Upper lobe of left lung (tissue), 6 donors: ENCODE measurements at regions not wholly inside any gene's neighbourhood (a gene's known extent, or its start where the extent isn't known, plus 50 kb on each side); places are given as distances from the start of the nearest gene placed in this dataset.

ENCODE experiments used
- ATAC-seq, 2 donors: fragments of 200-7000 bp; cut with Tn5 transposase; one replicate each; pipeline ENCODE4 v1.9.1; 2022; ENCODE audit warnings: mild to moderate bottlenecking in 2 of 2, moderate library complexity in 2 of 2; ENCODE audit not compliant: low FRiP score in 2 of 2
- DNase-seq, 2 donors: peaks; one replicate each; pipeline ENCODE4 v3.0.0-alpha.2; 2019 to 2020
- H3K27ac ChIP-seq, 4 donors: fragments of 200-600 bp; sonication (generic); one replicate each; pipeline ENCODE4 v1.5.1; 2016 to 2019
- H3K27me3 ChIP-seq, 4 donors: fragments of 200-600 bp; sonication (generic); one replicate each; pipeline ENCODE4 v1.5.1; 2017 to 2019
- H3K36me3 ChIP-seq, 4 donors: fragments of 200-600 bp; sonication (generic); one replicate each; pipeline ENCODE4 v1.5.1; 2016 to 2019
- H3K4me1 ChIP-seq, 4 donors: fragments of 200-600 bp; sonication (generic); one replicate each; pipeline ENCODE4 v1.5.1; 2018 to 2019
- H3K4me3 ChIP-seq, 4 donors: fragments of 200-600 bp; sonication (generic); one replicate each; pipeline ENCODE4 v1.5.1; 2017 to 2019; ENCODE audit warnings: mild to moderate bottlenecking in 2 of 4, moderate library complexity in 1 of 4
- H3K9me3 ChIP-seq, 4 donors: fragments of 200-600 bp; sonication (generic); one replicate each; pipeline ENCODE4 v1.5.1; 2018 to 2019
- EP300 ChIP-seq, 4 donors: sonication (generic); formaldehyde crosslinking; IDR thresholded peaks; one replicate each; pipeline ENCODE4 v1.5.1; 2017; ENCODE audit warnings: antibody characterized with exemption in 4 of 4, control low read depth in 2 of 4
- POLR2A ChIP-seq, 4 donors: fragments of 450-650 bp; IDR thresholded peaks; one replicate each; pipeline ENCODE4 v1.5.1; 2016 to 2017; ENCODE audit warnings: antibody characterized with exemption in 4 of 4, mild to moderate bottlenecking in 2 of 4
- POLR2AphosphoS5 ChIP-seq, 2 donors: sonication (generic); formaldehyde crosslinking; IDR thresholded peaks; one replicate each; pipeline ENCODE4 v1.5.1; 2017; ENCODE audit warnings: antibody characterized with exemption in 2 of 2
- WGBS, 2 donors: methylation state at CpG; one replicate each; pipeline ENCODE4 v1.1.5; 2017 to 2018; 5-methylcytosine and 5-hydroxymethylcytosine counted together
- TF ChIP-seq, protein P1 (sequence below), 6 experiments: fragments of 450-650 bp in 4 of 6; fragments of 200-600 bp in 2 of 6; sonication (generic) in 2 of 6; IDR thresholded peaks; one replicate each; pipeline ENCODE4 v1.5.1; 2016 to 2019; ENCODE audit warnings: antibody characterized with exemption in 6 of 6
- donor health status: DM: no; HTN: no; CAD: no; lungs with moderate emphysema.
- donor health status: DM: no; HTN: yes; CAD: no; lungs with severe emphysema.

DNA sequence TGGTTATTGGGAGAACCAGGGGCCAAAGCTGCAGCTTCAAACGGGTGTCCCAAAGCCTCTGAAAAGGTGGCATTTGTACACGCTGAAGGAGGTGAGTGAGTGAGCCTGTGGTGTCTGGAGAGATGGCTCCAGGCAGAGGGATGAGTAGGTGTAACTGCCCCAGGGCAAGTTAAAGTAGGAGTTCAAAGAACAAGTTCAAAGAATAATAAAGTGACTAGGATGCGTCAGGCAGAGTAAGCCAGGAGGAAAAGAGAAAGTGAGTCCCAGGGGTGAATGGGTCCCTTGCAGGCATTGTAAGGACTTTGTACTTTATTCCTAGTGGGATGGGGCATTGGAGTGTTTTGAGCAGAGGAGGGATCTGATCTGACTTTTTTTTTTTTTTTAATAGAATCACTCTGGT, 201.4 kb upstream of the PWP1 start:
- H3K36me3 ChIP-seq = no peaks in the 10 kb centered on the region
- H3K4me3 ChIP-seq = no peak overlapping the region
- H3K27ac ChIP-seq = no peak overlapping the region
- H3K4me1 ChIP-seq = peaks cover 0 to 8% (median 2%) of the 10 kb centered on the region in 4 donors
- H3K9me3 ChIP-seq = no peaks in the 10 kb centered on the region
- WGBS, 2 donors = 86 to 89% methylated on average over 3 of the region's 3 CpGs
- DNase-seq = no peak
- no peak for ATAC-seq
- TF ChIP-seq, protein P1, sequence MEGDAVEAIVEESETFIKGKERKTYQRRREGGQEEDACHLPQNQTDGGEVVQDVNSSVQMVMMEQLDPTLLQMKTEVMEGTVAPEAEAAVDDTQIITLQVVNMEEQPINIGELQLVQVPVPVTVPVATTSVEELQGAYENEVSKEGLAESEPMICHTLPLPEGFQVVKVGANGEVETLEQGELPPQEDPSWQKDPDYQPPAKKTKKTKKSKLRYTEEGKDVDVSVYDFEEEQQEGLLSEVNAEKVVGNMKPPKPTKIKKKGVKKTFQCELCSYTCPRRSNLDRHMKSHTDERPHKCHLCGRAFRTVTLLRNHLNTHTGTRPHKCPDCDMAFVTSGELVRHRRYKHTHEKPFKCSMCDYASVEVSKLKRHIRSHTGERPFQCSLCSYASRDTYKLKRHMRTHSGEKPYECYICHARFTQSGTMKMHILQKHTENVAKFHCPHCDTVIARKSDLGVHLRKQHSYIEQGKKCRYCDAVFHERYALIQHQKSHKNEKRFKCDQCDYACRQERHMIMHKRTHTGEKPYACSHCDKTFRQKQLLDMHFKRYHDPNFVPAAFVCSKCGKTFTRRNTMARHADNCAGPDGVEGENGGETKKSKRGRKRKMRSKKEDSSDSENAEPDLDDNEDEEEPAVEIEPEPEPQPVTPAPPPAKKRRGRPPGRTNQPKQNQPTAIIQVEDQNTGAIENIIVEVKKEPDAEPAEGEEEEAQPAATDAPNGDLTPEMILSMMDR (IDR thresholded peaks at IDR 0.05) = no peak
- TF ChIP-seq POLR2A (IDR thresholded peaks at IDR 0.05) (no peak), POLR2AphosphoS5 (IDR thresholded peaks at IDR 0.05) (no peak), EP300 (IDR thresholded peaks at IDR 0.05) (no peak)
- H3K27me3 ChIP-seq = no peaks in the 10 kb centered on the region

DNA sequence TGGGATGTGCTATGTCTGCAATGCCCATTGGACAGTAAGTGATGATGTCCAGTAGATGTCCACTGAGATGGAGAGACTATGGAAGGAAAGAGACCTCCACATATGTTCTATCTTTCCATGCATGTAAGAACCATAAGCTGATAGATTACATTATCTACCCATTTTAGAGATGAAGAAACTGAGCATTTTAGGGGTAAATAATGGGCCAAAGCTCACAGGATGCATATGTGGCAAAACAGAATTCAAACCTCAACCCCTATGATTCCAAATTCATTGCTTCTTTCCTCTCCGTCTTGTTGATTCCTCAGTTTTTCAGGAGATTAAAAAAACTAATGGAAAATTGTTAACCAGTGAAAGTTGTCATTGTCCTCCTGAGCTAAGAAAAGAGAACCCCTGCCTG, 200.7 kb upstream of the PWP1 start:
- TF ChIP-seq, protein P1 (IDR thresholded peaks at IDR 0.05) = no peak
- TF ChIP-seq EP300 (IDR thresholded peaks at IDR 0.05) (no peak), POLR2A (IDR thresholded peaks at IDR 0.05) (no peak), POLR2AphosphoS5 (IDR thresholded peaks at IDR 0.05) (no peak)
- Histone ChIP-seq H3K27ac (no peak overlapping the region), H3K4me1 (peaks cover 0 to 8% (median 2%) of the 10 kb centered on the region in 4 donors), H3K27me3 (no peaks in the 10 kb centered on the region), H3K9me3 (no peaks in the 10 kb centered on the region), H3K4me3 (no peak overlapping the region), H3K36me3 (no peaks in the 10 kb centered on the region)
- ATAC-seq (no peak), DNase-seq (no peak)
- 90 to 95% methylated on average over 1 of the region's 1 CpG for WGBS, 2 donors

DNA sequence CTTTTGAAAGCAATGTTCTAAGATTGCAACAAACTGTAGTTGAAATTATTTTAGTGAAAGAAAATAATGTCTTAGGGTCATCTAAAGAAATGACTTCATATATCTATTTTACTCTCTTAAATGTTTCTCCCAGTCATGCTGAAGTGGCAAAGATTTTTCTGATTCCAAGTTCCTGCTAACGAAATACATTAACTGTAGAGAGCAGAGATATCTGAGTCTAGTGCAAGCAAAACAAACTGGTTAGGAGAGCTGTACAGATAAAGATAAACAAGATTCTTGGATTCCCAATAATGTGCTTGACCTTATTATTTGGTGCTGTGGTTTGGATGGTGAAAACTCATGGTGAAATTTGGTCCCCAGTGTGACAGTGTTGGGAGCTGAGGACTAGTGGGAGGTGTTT, 199.9 kb upstream of the PWP1 start:
- no peak for DNase-seq
- Histone ChIP-seq H3K27me3 (no peaks in the 10 kb centered on the region), H3K36me3 (no peaks in the 10 kb centered on the region), H3K9me3 (no peaks in the 10 kb centered on the region), H3K4me1 (peaks cover 0 to 8% (median 2%) of the 10 kb centered on the region in 4 donors), H3K4me3 (no peak overlapping the region), H3K27ac (no peak overlapping the region)
- no peak for ATAC-seq
- TF ChIP-seq POLR2AphosphoS5 (IDR thresholded peaks at IDR 0.05) (no peak), EP300 (IDR thresholded peaks at IDR 0.05) (no peak), POLR2A (IDR thresholded peaks at IDR 0.05) (no peak)
- TF ChIP-seq, protein P1 (IDR thresholded peaks at IDR 0.05) = no peak
- WGBS, 2 donors = 32 to 40% methylated on average over 1 of the region's 1 CpG

DNA sequence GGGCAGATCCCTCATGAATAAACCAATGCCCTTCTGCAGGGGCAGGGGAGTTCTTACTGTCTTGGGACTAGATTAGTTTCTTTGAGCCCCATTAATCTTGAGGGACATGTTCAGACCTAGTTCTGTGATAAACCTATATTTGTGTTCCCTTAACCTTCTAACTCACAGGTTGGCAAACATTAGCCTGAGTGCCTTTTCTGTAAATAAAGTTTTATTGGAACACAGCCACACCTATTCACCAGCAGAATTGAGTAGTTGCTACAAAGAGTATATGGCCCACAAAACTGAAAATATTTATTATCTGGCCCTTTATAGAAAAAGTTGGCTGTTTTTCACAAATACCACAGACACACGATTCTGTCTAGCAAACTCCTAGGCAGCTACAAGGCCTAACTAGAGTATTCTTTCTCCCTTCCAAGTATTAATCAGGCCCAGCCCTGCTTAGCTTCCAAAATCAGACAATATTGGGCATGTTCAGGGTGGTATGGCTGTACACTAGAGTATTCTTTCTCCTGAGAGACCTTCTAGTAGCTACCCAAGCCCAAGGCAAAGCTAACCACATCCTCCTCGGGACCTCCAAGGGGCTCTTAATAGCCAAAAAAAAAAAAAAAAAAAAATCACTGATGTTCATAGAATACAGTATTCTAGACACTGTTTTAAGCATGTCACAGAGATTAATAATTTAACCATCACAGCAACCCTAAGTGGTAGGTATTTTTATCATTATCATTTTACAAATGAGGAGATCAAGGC, 199.3 kb upstream of the PWP1 start:
- no peak overlapping the region for H3K27ac ChIP-seq

More for the DNA sequence above, 199.3 kb upstream of the PWP1 start:
- ATAC-seq = no peak
- Histone ChIP-seq H3K9me3 (no peaks in the 10 kb centered on the region), H3K4me1 (peaks cover 0 to 8% (median 2%) of the 10 kb centered on the region in 4 donors), H3K36me3 (no peaks in the 10 kb centered on the region), H3K27me3 (no peaks in the 10 kb centered on the region), H3K4me3 (no peak overlapping the region)
- DNase-seq = no peak
- 68 to 74% methylated on average over 2 of the region's 2 CpGs for WGBS, 2 donors
- TF ChIP-seq POLR2AphosphoS5 (IDR thresholded peaks at IDR 0.05) (no peak), EP300 (IDR thresholded peaks at IDR 0.05) (no peak), POLR2A (IDR thresholded peaks at IDR 0.05) (no peak)
- TF ChIP-seq, protein P1 (IDR thresholded peaks at IDR 0.05) = no peak
